EL (cell line): ENCODE measurements at regions not wholly inside any gene's neighbourhood (a gene's known extent, or its start where the extent isn't known, plus 50 kb on each side); places are given as distances from the start of the nearest gene placed in this dataset.

Source experiments
- DNase-seq: peaks from one replicate; pipeline ENCODE4 v3.0.0-alpha.2; 2016

GRCh38 chr10:3723766-3724165 lies 61.2 kb downstream of the KLF6 start:
- DNase-seq, result peak; percentile 15

GRCh38 chr10:3720228-3721019 lies 64.6 kb downstream of the KLF6 start:
- peak; percentile 51 for DNase-seq

DNA sequence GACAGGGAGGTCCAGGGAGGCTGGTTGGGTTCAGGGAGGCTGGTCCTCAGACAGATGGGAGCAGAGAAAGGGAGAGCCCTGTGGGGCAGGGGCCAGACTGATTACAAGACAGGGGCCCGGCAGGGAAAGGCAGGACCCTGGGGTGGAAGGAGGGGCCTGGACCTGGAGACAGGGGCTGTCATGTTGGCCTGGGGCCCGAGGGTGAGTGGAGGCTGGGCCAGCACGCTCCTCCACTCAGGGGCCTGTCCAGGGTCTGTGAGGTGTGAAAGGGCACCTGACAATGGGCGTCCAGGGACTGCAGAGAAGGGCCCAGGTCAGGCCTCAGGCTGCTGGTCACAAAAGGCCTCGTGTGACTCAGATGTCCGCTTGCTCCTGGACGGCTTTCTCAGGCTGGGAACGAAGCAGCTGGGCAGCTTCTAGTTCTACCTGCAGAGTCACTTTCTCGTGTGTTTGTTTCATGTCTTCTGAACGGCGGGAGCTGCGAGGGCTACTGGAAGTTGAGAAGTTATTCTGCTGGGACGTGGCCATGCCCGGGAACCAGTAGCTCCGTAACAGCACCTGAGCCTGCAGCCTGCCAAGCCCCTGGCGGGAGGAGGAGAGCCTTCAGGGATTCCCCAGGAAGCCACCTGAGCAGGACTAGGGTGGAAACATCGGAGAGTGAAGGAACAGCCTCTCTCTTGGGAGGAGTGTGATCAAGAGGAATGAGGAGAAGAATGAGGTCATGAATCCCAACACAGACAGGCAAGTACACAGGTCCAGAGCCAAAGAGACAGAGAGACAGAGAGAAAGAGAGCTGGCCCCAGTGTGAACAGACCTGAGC lies 65.8 kb downstream of the KLF6 start:
- no peak for DNase-seq

DNA sequence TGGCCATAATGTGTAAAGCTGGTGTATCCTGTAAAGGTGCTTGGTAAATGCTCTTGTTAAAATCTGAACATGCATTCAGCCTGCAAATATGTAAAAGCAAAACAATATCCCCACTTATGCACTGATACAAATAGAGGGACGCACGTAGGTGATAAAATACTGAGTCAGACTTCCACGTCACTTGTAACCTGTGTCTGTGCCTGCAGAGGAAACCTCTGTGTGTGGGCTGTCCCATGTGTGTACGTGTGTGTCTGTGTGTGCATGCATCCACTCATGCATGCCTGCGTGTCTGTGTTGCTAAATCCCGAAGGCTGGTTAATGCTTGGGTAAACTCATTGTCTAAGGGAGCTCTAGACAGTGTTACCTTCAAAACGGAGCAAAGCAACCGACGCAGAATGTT lies 68.9 kb downstream of the KLF6 start:
- no peak for DNase-seq

- no peak for DNase-seq
Measured at GRCh38 chr10:3714967-3715366, 70.0 kb downstream of the KLF6 start.

- DNase-seq, result no peak
Measured at GRCh38 chr10:3714531-3714930, 70.5 kb downstream of the KLF6 start.

GRCh38 chr10:3712707-3713106 lies 72.3 kb downstream of the KLF6 start:
- no peak for DNase-seq

- DNase-seq, result no peak
Measured at GRCh38 chr10:3711918-3712317, 73.1 kb downstream of the KLF6 start.

- DNase-seq, result no peak
Measured at GRCh38 chr10:3710764-3711163, 74.2 kb downstream of the KLF6 start.

- no peak for DNase-seq
Measured at GRCh38 chr10:3709456-3710060, 75.5 kb downstream of the KLF6 start.

DNA sequence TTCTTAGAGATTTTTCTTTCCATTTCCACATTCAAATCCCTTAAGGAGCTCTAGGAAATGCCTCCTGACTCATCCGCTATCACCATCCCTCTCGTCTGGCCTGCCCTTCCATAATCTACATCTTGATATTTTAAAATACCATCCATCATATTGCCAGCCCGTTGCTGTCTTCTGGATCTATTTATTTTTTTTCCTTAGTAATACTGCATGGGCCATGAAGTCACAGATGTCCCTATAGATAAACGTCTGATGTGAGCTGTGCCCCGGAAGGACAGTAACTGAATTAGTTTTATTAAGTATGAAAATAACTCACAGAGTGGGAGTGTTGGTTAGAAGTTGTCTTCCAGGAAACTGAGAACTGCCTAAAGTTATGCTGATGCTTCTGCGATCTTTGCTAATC lies 76.2 kb downstream of the KLF6 start:
- no peak for DNase-seq

GRCh38 chr10:3704565-3705325 lies 80.3 kb downstream of the KLF6 start:
- DNase-seq, result no peak

DNA sequence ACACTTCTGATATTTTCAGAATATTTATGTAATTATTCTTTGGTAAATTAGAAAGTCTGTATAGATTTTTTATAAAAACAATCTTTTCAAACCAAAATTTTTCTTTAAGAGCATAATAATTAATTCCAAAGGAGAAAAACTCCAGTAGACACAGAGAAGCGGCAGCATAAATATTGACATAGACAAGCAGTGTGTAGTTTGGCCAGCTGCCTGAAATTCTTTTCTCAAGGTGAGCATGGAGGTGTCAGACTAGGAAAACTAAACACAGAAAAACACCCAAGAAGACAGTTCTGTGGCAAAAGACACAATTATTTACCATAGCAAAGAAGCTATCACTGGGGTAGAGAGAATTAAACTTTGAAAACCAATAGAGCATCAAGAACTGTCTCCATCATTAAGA lies 82.4 kb downstream of the KLF6 start:
- DNase-seq, result no peak

GRCh38 chr10:3702056-3702546 lies 82.9 kb downstream of the KLF6 start:
- DNase-seq, result no peak

DNA sequence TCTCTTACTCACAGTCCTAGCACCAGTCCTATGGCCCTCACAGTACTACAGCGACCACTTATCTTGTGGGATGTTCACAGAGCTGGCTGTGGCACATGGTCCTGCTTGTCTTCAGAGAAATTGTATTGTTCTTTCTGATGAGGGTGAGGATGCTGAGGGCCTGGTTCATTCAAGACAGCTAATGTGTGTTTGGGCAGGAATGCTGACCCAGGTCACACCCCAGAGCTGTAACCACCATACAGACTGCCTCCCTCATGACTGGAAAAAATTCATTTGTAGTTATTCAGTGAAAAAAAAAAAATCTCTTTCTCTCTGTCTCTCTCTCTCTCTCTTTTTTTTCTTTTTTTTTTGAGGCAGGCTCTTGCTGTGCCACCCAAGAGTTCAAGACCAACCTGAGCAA lies 83.5 kb downstream of the KLF6 start:
- DNase-seq, result no peak

DNA sequence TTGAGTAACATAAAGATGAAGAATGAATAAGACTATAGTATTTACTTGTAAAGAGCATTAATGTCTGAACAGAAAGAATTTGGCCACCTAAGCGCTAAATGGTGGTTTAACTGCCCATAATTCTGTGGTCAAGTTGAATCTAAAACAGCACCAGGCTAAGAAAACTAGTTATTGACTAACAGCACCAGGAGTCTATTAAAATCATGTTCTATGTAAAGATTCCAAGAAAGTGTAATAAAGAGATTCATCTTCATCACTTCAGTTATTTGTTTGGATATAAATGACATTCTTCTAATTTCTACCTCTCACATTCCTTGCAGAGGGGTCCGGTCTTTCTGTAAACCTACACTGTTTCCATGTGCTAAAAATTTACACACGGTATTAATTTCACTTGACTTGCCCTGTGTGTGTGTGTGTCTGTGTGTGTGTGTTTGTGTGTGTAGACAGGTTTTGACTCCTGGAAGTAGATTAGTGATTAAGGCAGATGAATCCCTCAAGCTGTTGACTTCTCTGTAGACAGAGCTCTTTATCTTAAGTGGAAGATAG lies 84.4 kb downstream of the KLF6 start:
- no peak for DNase-seq

DNA sequence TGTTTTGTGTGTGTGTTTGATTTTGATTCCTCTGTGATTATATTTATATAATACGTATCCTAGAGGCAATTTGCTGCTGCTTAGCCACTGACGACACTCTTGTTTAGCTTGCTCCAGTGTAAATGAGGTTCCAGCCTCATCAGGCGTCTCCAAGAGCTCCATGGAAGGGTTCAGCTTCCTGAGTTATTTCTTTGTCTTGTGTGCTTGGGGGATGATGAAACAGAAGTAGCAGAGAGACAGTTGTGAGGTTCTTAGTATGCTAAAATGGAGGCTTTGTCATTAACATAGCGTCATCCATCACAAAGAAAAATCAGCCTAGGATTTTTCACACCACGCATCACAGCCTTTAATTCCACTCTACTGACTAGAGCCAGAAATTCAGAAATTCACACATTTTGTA lies 85.1 kb downstream of the KLF6 start:
- no peak for DNase-seq

DNA sequence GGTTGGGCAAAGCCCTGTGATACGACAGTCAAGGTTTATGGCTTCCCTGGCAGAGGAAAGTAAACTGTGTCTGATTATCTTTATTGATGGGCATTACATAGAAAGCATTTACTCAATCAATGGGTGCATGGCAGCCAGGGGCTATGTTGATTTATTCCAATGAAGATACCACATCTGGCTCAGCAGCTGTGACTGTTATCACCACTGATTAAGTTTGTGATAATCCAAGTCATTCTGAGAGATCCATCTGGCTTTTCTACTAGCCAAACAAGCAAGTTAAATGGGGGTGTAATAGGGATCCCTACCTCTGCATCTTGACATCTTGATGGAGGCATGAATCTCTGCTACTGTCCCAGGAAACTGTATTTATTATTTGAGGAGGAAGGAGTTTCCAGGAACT lies 86.7 kb downstream of the KLF6 start:
- DNase-seq, result no peak

- DNase-seq, result no peak
Measured at GRCh38 chr10:3693698-3694080, 91.3 kb downstream of the KLF6 start.

DNA sequence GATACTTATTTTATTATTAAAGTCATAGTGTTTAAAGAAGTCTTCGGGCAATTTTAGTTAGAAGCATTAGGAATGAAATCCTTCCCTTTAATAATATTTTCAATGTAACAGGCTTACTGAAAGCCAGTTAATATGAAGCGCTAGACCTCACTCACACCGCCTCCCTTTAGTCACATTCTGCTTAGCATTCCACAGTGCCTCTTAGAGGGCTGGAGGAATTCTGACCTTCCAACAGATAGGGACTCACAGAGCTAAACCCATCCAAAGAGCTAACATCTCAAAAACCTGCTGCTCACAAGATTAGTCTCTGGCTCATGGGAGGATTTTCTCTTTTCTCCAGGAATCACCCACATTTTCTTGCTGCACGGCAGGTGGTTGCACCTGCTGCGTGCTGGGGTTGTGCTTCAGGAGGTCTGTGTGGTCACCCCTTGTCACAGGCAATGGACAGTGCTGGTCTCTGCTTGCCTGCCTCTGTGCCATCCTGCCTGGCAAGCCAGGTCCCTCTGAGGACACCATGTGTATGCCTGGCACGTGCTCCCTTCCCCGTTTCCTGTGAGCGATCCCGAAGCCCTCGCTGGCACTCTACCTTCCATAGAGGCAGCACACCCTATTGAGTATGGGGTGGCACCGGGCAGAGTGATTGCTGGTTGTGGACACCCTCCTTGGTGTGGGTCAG lies 91.8 kb downstream of the KLF6 start:
- DNase-seq, result no peak

GRCh38 chr10:3692387-3692999 lies 92.5 kb downstream of the KLF6 start:
- DNase-seq, result no peak

DNA sequence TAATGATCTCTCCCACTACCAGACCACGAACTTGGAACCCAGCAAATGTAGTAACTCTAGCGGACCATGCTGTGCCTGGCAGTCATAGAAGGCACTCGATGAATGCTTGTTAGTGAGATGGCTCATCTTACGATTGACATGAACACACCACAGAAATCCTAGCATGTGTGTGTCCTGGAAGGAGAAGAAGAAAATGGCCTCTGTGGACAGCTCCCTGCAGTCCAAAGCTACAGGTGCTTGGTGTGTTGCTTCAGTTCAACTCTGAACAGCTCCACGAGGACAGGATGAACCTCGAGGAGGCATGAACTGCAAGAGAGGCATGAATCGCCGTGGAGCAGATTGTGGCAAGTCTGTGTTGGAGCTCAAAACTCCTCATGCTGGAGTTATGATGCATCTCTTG lies 93.5 kb downstream of the KLF6 start:
- no peak for DNase-seq
